ENCODE measurements at regions not wholly inside any gene's neighbourhood (a gene's known extent, or its start where the extent isn't known, plus 50 kb on each side); places are given as distances from the start of the nearest gene placed in this dataset.

- DNase-seq (no peak), ATAC-seq (no peak)
- no peak for TF ChIP-seq CTCF (IDR thresholded peaks at IDR 0.05)
Measured at GRCh38 chr3:82618594-82618993, 857.1 kb upstream of the GBE1 start.

GRCh38 chr3:82610236-82610635 lies 848.8 kb upstream of the GBE1 start:
- no peak for TF ChIP-seq CTCF (IDR thresholded peaks at IDR 0.05)
- DNase-seq, result no peak
- Histone ChIP-seq H3K27me3 (ENCODE audit: low read depth) (no peaks in the 10 kb centered on the region), H3K36me3 (no peaks in the 10 kb centered on the region), H3K9me3 (no peaks in the 10 kb centered on the region), H3K4me3 (no peak overlapping the region), H3K27ac (no peak overlapping the region), H3K4me1 (no peaks in the 10 kb centered on the region)
- ATAC-seq, result no peak
- intact Hi-C loops (cut with DNase I), result no loop called here

More at GRCh38 chr3:82618594-82618993, 857.1 kb upstream of the GBE1 start:
- H3K9me3 ChIP-seq, result peaks cover 5% of the 10 kb centered on the region
- no peaks in the 10 kb centered on the region for H3K27me3 ChIP-seq (ENCODE audit: low read depth)
- H3K36me3 ChIP-seq, result no peaks in the 10 kb centered on the region
- H3K4me1 ChIP-seq, result no peaks in the 10 kb centered on the region
- intact Hi-C loops (cut with DNase I), result no loop called here
- no peak overlapping the region for H3K27ac ChIP-seq
- H3K4me3 ChIP-seq, result no peak overlapping the region

- DNase-seq, result no peak
Measured at GRCh38 chr3:82607391-82607790, 845.9 kb upstream of the GBE1 start.

GRCh38 chr3:82596805-82597204 lies 835.4 kb upstream of the GBE1 start:
- Histone ChIP-seq H3K36me3 (no peaks in the 10 kb centered on the region), H3K4me3 (no peak overlapping the region), H3K4me1 (no peaks in the 10 kb centered on the region), H3K27ac (no peak overlapping the region), H3K9me3 (peaks cover 7% of the 10 kb centered on the region), H3K27me3 (ENCODE audit: low read depth) (no peaks in the 10 kb centered on the region)
- TF ChIP-seq CTCF (IDR thresholded peaks at IDR 0.05), result no peak
- DNase-seq (no peak), ATAC-seq (no peak)
- intact Hi-C loops (cut with DNase I), result no loop called here

More at GRCh38 chr3:82607391-82607790, 845.9 kb upstream of the GBE1 start:
- ATAC-seq, result no peak
- H3K27me3 ChIP-seq (ENCODE audit: low read depth), result no peaks in the 10 kb centered on the region
- H3K36me3 ChIP-seq, result no peaks in the 10 kb centered on the region
- no peak overlapping the region for H3K4me3 ChIP-seq
- no peak for TF ChIP-seq CTCF (IDR thresholded peaks at IDR 0.05)
- no peak overlapping the region for H3K27ac ChIP-seq
- H3K4me1 ChIP-seq, result no peaks in the 10 kb centered on the region
- intact Hi-C loops (cut with DNase I), result no loop called here
- no peaks in the 10 kb centered on the region for H3K9me3 ChIP-seq

GRCh38 chr3:82595530-82595929 lies 834.1 kb upstream of the GBE1 start:
- Histone ChIP-seq H3K27me3 (ENCODE audit: low read depth) (no peaks in the 10 kb centered on the region), H3K9me3 (peaks cover 7% of the 10 kb centered on the region), H3K36me3 (no peaks in the 10 kb centered on the region), H3K4me3 (no peak overlapping the region), H3K27ac (no peak overlapping the region), H3K4me1 (no peaks in the 10 kb centered on the region)
- no peak for ATAC-seq
- no peak for DNase-seq
- no peak for TF ChIP-seq CTCF (IDR thresholded peaks at IDR 0.05)
- intact Hi-C loops (cut with DNase I), result no loop called here

GRCh38 chr3:82587174-82587573 lies 825.7 kb upstream of the GBE1 start:
- Histone ChIP-seq H3K4me3 (no peak overlapping the region), H3K4me1 (no peaks in the 10 kb centered on the region)

More at GRCh38 chr3:82587174-82587573, 825.7 kb upstream of the GBE1 start:
- ATAC-seq (no peak), DNase-seq (no peak)
- intact Hi-C loops (cut with DNase I), result no loop called here
- Histone ChIP-seq H3K27me3 (ENCODE audit: low read depth) (no peaks in the 10 kb centered on the region), H3K9me3 (no peaks in the 10 kb centered on the region), H3K36me3 (no peaks in the 10 kb centered on the region), H3K27ac (no peak overlapping the region)
- no peak for TF ChIP-seq CTCF (IDR thresholded peaks at IDR 0.05)
